ENCODE measurements at regions not wholly inside any gene's neighbourhood (a gene's known extent, or its start where the extent isn't known, plus 50 kb on each side); places are given as distances from the start of the nearest gene placed in this dataset.

GRCh38 chr18:70513502-70514171 lies 224.8 kb downstream of the SOCS6 start:
- no TSS peak for BruUV-seq (replicated peaks)
- H2AFZ ChIP-seq (ENCODE audit: low read depth, low read length, poor library complexity, severe bottlenecking) = no peak overlapping the region
- H3K79me2 ChIP-seq (ENCODE audit: insufficient read depth, low read length) = no peaks in the 10 kb centered on the region
- RAD21 ChIA-PET (ENCODE audit: low non-redundant PET in 1 of 2, low total read pairs in 2 of 2, uncharacterized antibody in 2 of 2, unreplicated experiment in 2 of 2) = no interaction called here
- no peak overlapping the region for H3K4me3 ChIP-seq (replicated peaks in 1 of 2; ENCODE audit: low read depth in 1 of 2, low read length in 2 of 2)
- ATAC-seq = no peak
- no peak for DNase-seq (ENCODE audit: low read depth, low spot score)
- no peaks in the 10 kb centered on the region for H4K20me1 ChIP-seq (ENCODE audit: insufficient read depth)
- POLR2A ChIA-PET = no interaction called here
- no peaks in the 10 kb centered on the region for H3K36me3 ChIP-seq (ENCODE audit: control insufficient read depth in 1 of 2, insufficient read depth in 2 of 2, low read length in 2 of 2)
- H3K27ac ChIP-seq (ENCODE audit: low read depth, low read length) = no peak overlapping the region
- no peaks in the 10 kb centered on the region for H3K27me3 ChIP-seq (ENCODE audit: insufficient read depth, low read length)
- H3K9ac ChIP-seq (ENCODE audit: low read length) = no peak overlapping the region
- H3K4me2 ChIP-seq (ENCODE audit: low read length) = no peak overlapping the region
- CTCF ChIA-PET = no interaction called here
- H3K9me2 ChIP-seq (ENCODE audit: insufficient read depth) = no peaks in the 10 kb centered on the region
- TF ChIP-seq EZH2 (IDR thresholded peaks at IDR 0.05) = no peak
- TF ChIP-seq FOSL1 (IDR thresholded peaks at IDR 0.05; ENCODE audit: low read depth) = no peak
- no peak for TF ChIP-seq SRF (IDR thresholded peaks at IDR 0.05; ENCODE audit: low read depth)
- TF ChIP-seq POLR2A (IDR thresholded peaks at IDR 0.05; ENCODE audit: borderline replicate concordance, extremely low read depth, insufficient read depth, insufficient read length) = no peak
- TF ChIP-seq CBX3 (IDR thresholded peaks at IDR 0.05; ENCODE audit: low read depth) = no peak
- no peak for TF ChIP-seq ZFX (IDR thresholded peaks at IDR 0.05)
- intact Hi-C loops (cut with micrococcal nuclease) = no loop called here
- no peaks in the 10 kb centered on the region for H3K4me1 ChIP-seq (ENCODE audit: control insufficient read depth in 1 of 2, insufficient read depth in 2 of 2, low read length in 2 of 2)
- H3K9me3 ChIP-seq (ENCODE audit: control insufficient read depth in 1 of 2, insufficient read depth in 1 of 2, low read depth in 1 of 2, low read length in 2 of 2) = no peaks in the 10 kb centered on the region

GRCh38 chr18:70507970-70508369 lies 219.1 kb downstream of the SOCS6 start:
- H3K4me3 ChIP-seq (replicated peaks in 1 of 2; ENCODE audit: low read depth in 1 of 2, low read length in 2 of 2) = no peak overlapping the region
- H3K9ac ChIP-seq (ENCODE audit: low read length) = no peak overlapping the region
- H3K36me3 ChIP-seq (ENCODE audit: control insufficient read depth in 1 of 2, insufficient read depth in 2 of 2, low read length in 2 of 2) = no peaks in the 10 kb centered on the region
- no peak for ATAC-seq
- H2AFZ ChIP-seq (ENCODE audit: low read depth, low read length, poor library complexity, severe bottlenecking) = no peak overlapping the region
- POLR2A ChIA-PET = no interaction called here
- no peaks in the 10 kb centered on the region for H3K4me1 ChIP-seq (ENCODE audit: control insufficient read depth in 1 of 2, insufficient read depth in 2 of 2, low read length in 2 of 2)
- intact Hi-C loops (cut with micrococcal nuclease) = no loop called here
- no peaks in the 10 kb centered on the region for H3K27me3 ChIP-seq (ENCODE audit: insufficient read depth, low read length)
- H3K9me2 ChIP-seq (ENCODE audit: insufficient read depth) = no peaks in the 10 kb centered on the region
- no peaks in the 10 kb centered on the region for H3K9me3 ChIP-seq (ENCODE audit: control insufficient read depth in 1 of 2, insufficient read depth in 1 of 2, low read depth in 1 of 2, low read length in 2 of 2)
- BruUV-seq (replicated peaks) = no TSS peak
- CTCF ChIA-PET = no interaction called here
- H3K79me2 ChIP-seq (ENCODE audit: insufficient read depth, low read length) = no peaks in the 10 kb centered on the region
- H3K4me2 ChIP-seq (ENCODE audit: low read length) = no peak overlapping the region
- H3K27ac ChIP-seq (ENCODE audit: low read depth, low read length) = no peak overlapping the region
- DNase-seq (ENCODE audit: low read depth, low spot score) = no peak
- no peaks in the 10 kb centered on the region for H4K20me1 ChIP-seq (ENCODE audit: insufficient read depth)
- RAD21 ChIA-PET (ENCODE audit: low non-redundant PET in 1 of 2, low total read pairs in 2 of 2, uncharacterized antibody in 2 of 2, unreplicated experiment in 2 of 2) = no interaction called here
- TF ChIP-seq ZNF274 (IDR thresholded peaks at IDR 0.05; ENCODE audit: low read depth, low read length) (no peak), ZFX (IDR thresholded peaks at IDR 0.05) (no peak), EZH2phosphoT487 (IDR thresholded peaks at IDR 0.05; ENCODE audit: borderline replicate concordance) (no peak), CTCF (IDR thresholded peaks at IDR 0.05 in 2 of 3, conservative IDR thresholded peaks at IDR 0.05 in 1 of 3; ENCODE audit: borderline replicate concordance in 1 of 3, insufficient read depth in 1 of 3, low read depth in 2 of 3, low read length in 2 of 3) (no peak), FOSL1 (IDR thresholded peaks at IDR 0.05; ENCODE audit: low read depth) (no peak), ATF3 (IDR thresholded peaks at IDR 0.05) (no peak), EGR1 (IDR thresholded peaks at IDR 0.05; ENCODE audit: low read depth) (no peak), MAX (IDR thresholded peaks at IDR 0.05) (no peak), JUND (IDR thresholded peaks at IDR 0.05) (no peak), YY1 (IDR thresholded peaks at IDR 0.05; ENCODE audit: extremely low read depth, insufficient replicate concordance, low read depth, low read length) (no peak), CEBPB (IDR thresholded peaks at IDR 0.05; ENCODE audit: low read depth) (no peak), POLR2AphosphoS5 (IDR thresholded peaks at IDR 0.05; ENCODE audit: low read depth, low read length) (no peak), SRF (IDR thresholded peaks at IDR 0.05; ENCODE audit: low read depth) (no peak), ZBTB33 (IDR thresholded peaks at IDR 0.05; ENCODE audit: extremely low read depth, insufficient replicate concordance, low read length) (no peak), SP1 (IDR thresholded peaks at IDR 0.05; ENCODE audit: low read depth) (no peak)

Data from HCT116 (cell line).